ENCODE measurements at regions not wholly inside any gene's neighbourhood (a gene's known extent, or its start where the extent isn't known, plus 50 kb on each side); places are given as distances from the start of the nearest gene placed in this dataset.

DNA sequence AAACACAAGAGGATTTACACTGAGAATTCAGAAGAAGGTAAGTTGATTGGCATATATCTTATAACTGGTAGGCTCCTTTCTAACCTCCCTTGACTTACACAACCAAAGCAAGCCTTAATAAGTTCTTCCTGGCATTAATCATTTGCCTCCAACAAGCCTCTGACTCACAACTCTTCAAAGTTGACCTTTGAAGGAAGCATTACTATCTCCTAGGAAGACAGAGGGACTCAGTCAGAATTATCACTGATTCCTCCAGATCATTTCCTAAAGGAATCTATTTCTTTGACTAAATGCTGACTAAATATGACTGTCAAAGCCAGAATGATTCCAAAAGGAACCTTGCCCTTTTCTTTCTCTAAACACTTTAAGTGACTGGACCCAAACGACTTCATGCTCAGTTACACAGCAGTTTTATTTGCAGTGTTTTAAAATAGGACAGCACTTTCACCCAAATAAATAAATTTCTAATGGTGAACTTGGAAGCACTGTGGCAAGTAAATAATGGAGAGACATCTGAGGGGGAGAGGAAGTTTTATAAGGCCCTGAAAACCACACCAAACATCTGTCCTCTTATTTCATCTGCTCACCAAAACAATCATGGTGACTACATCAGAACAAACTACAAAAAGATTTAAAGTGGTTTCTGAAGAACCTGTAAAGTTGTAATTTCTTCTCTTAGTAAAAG, 128.2 kb downstream of the KLHL28 start:
- in situ Hi-C loops (cut with MboI; ENCODE audit: low pct_ligation_motif_present in 1 of 4, low pct_unique_long_range_greater_than_20kb in 1 of 4, low sequenced_read_pairs in 3 of 4) (no loop called here), intact Hi-C loops (cut with DNase I; ENCODE audit: low total_unique reads) (no loop called here)
- no peak for DNase-seq
- H3K27ac ChIP-seq = no peak overlapping the region
- TF ChIP-seq, protein P1, sequence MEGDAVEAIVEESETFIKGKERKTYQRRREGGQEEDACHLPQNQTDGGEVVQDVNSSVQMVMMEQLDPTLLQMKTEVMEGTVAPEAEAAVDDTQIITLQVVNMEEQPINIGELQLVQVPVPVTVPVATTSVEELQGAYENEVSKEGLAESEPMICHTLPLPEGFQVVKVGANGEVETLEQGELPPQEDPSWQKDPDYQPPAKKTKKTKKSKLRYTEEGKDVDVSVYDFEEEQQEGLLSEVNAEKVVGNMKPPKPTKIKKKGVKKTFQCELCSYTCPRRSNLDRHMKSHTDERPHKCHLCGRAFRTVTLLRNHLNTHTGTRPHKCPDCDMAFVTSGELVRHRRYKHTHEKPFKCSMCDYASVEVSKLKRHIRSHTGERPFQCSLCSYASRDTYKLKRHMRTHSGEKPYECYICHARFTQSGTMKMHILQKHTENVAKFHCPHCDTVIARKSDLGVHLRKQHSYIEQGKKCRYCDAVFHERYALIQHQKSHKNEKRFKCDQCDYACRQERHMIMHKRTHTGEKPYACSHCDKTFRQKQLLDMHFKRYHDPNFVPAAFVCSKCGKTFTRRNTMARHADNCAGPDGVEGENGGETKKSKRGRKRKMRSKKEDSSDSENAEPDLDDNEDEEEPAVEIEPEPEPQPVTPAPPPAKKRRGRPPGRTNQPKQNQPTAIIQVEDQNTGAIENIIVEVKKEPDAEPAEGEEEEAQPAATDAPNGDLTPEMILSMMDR (IDR thresholded peaks at IDR 0.05) = no peak
- no peak for TF ChIP-seq EP300 (IDR thresholded peaks at IDR 0.05; ENCODE audit: low read depth)
- no peak for TF ChIP-seq POLR2AphosphoS5 (IDR thresholded peaks at IDR 0.05)
- no peak for TF ChIP-seq POLR2A (IDR thresholded peaks at IDR 0.05)
- 4 to 17% methylated on average over 1 of the region's 1 CpG for WGBS, 2 donors (ENCODE audit: low coverage in 1 of 2)
- H3K4me3 ChIP-seq = no peak overlapping the region
- no peaks in the 10 kb centered on the region for H3K4me1 ChIP-seq
- no peaks in the 10 kb centered on the region for H3K27me3 ChIP-seq
- H3K9me3 ChIP-seq = no peaks in the 10 kb centered on the region
- no peaks in the 10 kb centered on the region for H3K36me3 ChIP-seq

DNA sequence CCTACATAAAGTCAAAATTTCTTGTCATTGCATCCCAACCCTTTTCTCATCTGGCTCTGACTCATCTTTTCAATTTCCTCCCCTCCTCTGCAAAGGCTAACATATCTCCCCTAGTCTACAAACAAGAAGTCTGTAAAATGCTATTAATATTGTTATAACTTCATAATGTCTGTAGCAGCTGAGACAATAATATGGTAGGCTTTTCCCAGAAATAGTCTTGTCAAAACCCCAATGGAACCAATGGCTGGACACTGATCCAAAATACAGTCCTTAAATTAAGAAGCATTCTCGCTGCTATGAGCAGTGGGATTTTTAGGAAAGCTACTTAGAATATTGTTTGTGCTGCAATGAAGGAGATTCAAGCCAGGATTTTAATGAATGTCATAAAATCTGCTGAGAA, 131.4 kb downstream of the KLHL28 start:
- H3K27ac ChIP-seq = no peak overlapping the region
- no peaks in the 10 kb centered on the region for H3K27me3 ChIP-seq
- intact Hi-C loops (cut with DNase I; ENCODE audit: low total_unique reads) = no loop called here
- no peak overlapping the region for H3K4me3 ChIP-seq
- in situ Hi-C loops (cut with MboI; ENCODE audit: low pct_ligation_motif_present in 1 of 4, low pct_unique_long_range_greater_than_20kb in 1 of 4, low sequenced_read_pairs in 3 of 4) = no loop called here
- TF ChIP-seq POLR2AphosphoS5 (IDR thresholded peaks at IDR 0.05) = no peak
- TF ChIP-seq, protein P1 (IDR thresholded peaks at IDR 0.05) = no peak
- no peak for TF ChIP-seq POLR2A (IDR thresholded peaks at IDR 0.05)
- no peak for TF ChIP-seq EP300 (IDR thresholded peaks at IDR 0.05; ENCODE audit: low read depth)
- no peaks in the 10 kb centered on the region for H3K36me3 ChIP-seq
- H3K4me1 ChIP-seq = no peaks in the 10 kb centered on the region
- 62 to 77% methylated on average over 1 of the region's 1 CpG for WGBS, 2 donors (ENCODE audit: low coverage in 1 of 2)
- no peak for DNase-seq
- H3K9me3 ChIP-seq = no peaks in the 10 kb centered on the region

GRCh38 chr14:44829021-44829420, 132.7 kb downstream of the KLHL28 start:
- TF ChIP-seq POLR2A (IDR thresholded peaks at IDR 0.05) (no peak), EP300 (IDR thresholded peaks at IDR 0.05; ENCODE audit: low read depth) (no peak), POLR2AphosphoS5 (IDR thresholded peaks at IDR 0.05) (no peak)
- TF ChIP-seq, protein P1 (IDR thresholded peaks at IDR 0.05) = no peak
- in situ Hi-C loops (cut with MboI; ENCODE audit: low pct_ligation_motif_present in 1 of 4, low pct_unique_long_range_greater_than_20kb in 1 of 4, low sequenced_read_pairs in 3 of 4) (no loop called here), intact Hi-C loops (cut with DNase I; ENCODE audit: low total_unique reads) (no loop called here)
- no peaks in the 10 kb centered on the region for H3K9me3 ChIP-seq
- 65% methylated on average over 1 of the region's 1 CpG; no CpG with 5 or more reads in 1 of the 2 donors for WGBS, 2 donors (ENCODE audit: low coverage in 1 of 2)
- H3K27me3 ChIP-seq = no peaks in the 10 kb centered on the region
- H3K36me3 ChIP-seq = no peaks in the 10 kb centered on the region
- no peak overlapping the region for H3K27ac ChIP-seq
- no peaks in the 10 kb centered on the region for H3K4me1 ChIP-seq
- no peak for DNase-seq
- no peak overlapping the region for H3K4me3 ChIP-seq

DNA sequence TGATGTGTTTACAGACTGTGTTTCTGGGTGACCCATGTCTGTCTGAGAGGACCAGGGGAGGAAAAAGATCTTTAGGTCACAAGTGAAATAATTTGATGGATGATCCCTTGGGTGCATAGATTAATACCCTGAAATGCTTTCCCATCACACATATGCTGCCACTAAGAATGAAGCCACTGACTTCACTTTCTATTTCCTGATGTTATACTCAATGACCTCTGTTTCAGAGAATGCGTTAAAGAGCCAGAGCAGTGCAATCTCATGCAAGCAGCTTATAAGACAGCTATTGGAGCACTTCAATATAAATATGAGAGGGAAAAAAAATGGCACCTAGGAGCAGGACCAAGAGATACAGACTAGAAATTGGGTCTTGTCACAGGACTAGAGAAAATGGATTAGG, 133.7 kb downstream of the KLHL28 start:
- in situ Hi-C loops (cut with MboI; ENCODE audit: low pct_ligation_motif_present in 1 of 4, low pct_unique_long_range_greater_than_20kb in 1 of 4, low sequenced_read_pairs in 3 of 4) (no loop called here), intact Hi-C loops (cut with DNase I; ENCODE audit: low total_unique reads) (no loop called here)
- no peak for TF ChIP-seq POLR2A (IDR thresholded peaks at IDR 0.05)
- no peak for TF ChIP-seq EP300 (IDR thresholded peaks at IDR 0.05; ENCODE audit: low read depth)
- TF ChIP-seq, protein P1 (IDR thresholded peaks at IDR 0.05) = no peak
- no peak for TF ChIP-seq POLR2AphosphoS5 (IDR thresholded peaks at IDR 0.05)
- Histone ChIP-seq H3K36me3 (no peaks in the 10 kb centered on the region), H3K27ac (no peak overlapping the region), H3K4me3 (no peak overlapping the region), H3K27me3 (no peaks in the 10 kb centered on the region), H3K9me3 (no peaks in the 10 kb centered on the region), H3K4me1 (no peaks in the 10 kb centered on the region)
- 92 to 94% methylated on average over 1 of the region's 1 CpG for WGBS, 2 donors (ENCODE audit: low coverage in 1 of 2)
- DNase-seq = no peak

Data from transverse colon (tissue), 4 donors.